Activated CD8-positive, alpha-beta memory T cell treated with anti-CD3 and anti-CD28 coated beads for 36 hours (primary cell): ENCODE measurements at regions not wholly inside any gene's neighbourhood (a gene's known extent, or its start where the extent isn't known, plus 50 kb on each side); places are given as distances from the start of the nearest gene placed in this dataset.

Experiments used
- CTCF ChIA-PET: fragments of 350-600 bp; sonication (Branson Sonifier 250); formaldehyde crosslinking; loops from one replicate; lab custom pipeline; 2021; ENCODE audit warnings: antibody characterized with exemption; lab: Charles Lee
- POLR2A ChIA-PET: fragments of 350-600 bp; sonication (Branson Sonifier 250); formaldehyde crosslinking; loops from one replicate; lab custom pipeline; 2021; ENCODE audit warnings: antibody characterized with exemption; lab: Charles Lee

- ChIA-PET CTCF (no interaction called here), POLR2A (interaction anchor here (0.6 kb wide), 1 partner anchor 130 kb away, joined by 4 read pairs; no protein-coding TSS in a partner anchor)
These were observed 63.7 kb upstream of the HEPHL1 start for GRCh38 chr11:93957397-93957952.

- ChIA-PET CTCF (no interaction called here), POLR2A (no interaction called here)
These were observed 62.2 kb upstream of the HEPHL1 start for GRCh38 chr11:93958991-93959390.

- ChIA-PET CTCF (no interaction called here), POLR2A (no interaction called here)
These were observed 61.5 kb upstream of the HEPHL1 start for GRCh38 chr11:93959663-93960062.

GRCh38 chr11:93963072-93963471, 58.1 kb upstream of the HEPHL1 start:
- ChIA-PET POLR2A (no interaction called here), CTCF (no interaction called here)

- ChIA-PET CTCF (no interaction called here), POLR2A (no interaction called here)
These were observed 53.9 kb upstream of the HEPHL1 start for GRCh38 chr11:93967258-93967657.

- ChIA-PET CTCF (no interaction called here), POLR2A (no interaction called here)
These were observed 53.2 kb upstream of the HEPHL1 start for GRCh38 chr11:93967944-93968343.

GRCh38 chr11:93969925-93970922, 50.9 kb upstream of the HEPHL1 start:
- ChIA-PET CTCF (no interaction called here), POLR2A (no interaction called here)
